ENCODE measurements at regions not wholly inside any gene's neighbourhood (a gene's known extent, or its start where the extent isn't known, plus 50 kb on each side); places are given as distances from the start of the nearest gene placed in this dataset.

GRCh38 chr6:3996349-3996748 is 82.6 kb downstream of the FAM217A start:
- H3K27ac ChIP-seq: no peak overlapping the region
- WGBS, 2 donors: 96% methylated on average over 4 of the region's 4 CpGs

DNA sequence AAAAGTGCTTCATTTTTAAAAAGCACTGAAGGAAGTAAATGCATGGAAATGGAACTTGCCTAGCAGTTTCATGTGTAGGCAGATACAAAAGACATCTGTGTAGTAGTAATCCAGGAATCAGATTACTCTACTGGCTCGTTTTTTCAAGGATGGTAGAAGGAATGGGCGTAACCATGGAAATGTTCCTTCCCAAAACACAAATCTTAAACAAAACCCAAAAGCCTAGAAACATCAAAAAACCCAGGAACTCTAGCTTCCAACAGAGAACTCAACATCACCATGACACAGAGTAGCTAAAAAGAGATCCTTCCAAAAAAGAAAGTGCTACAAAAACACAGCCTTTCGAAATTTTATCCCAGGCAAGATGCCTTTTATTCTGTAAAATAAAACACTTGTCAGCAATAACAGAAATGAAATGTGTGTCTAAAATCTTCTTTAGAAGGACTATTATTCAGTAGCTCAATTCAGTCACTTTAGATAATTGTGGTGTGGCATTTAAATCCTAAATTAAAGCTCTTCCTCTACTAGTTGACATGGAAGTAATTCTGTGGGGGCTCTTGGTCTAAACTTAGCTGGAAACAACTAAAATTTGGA is 81.7 kb downstream of the FAM217A start:
- intact Hi-C loops (cut with DNase I): loop anchor here in 2 of 3 donors (5.0 to 10.0 kb wide), 2 partner anchors 252 to 255 kb away; no protein-coding TSS in a partner anchor
- ATAC-seq: peak in 1 of 4 donors; percentile 18
- 76 to 80% methylated on average over 3 of the region's 3 CpGs for WGBS, 2 donors

More at GRCh38 chr6:3996349-3996748, 82.6 kb downstream of the FAM217A start:
- no peaks in the 10 kb centered on the region for H3K9me3 ChIP-seq
- intact Hi-C loops (cut with DNase I): loop anchor here in 2 of 3 donors (5.0 to 10.0 kb wide), 2 partner anchors 252 to 254 kb away; no protein-coding TSS in a partner anchor
- H3K27me3 ChIP-seq: no peaks in the 10 kb centered on the region
- ATAC-seq (no peak), DNase-seq (no peak), FAIRE-seq (no peak)
- H3K4me1 ChIP-seq: no peaks in the 10 kb centered on the region
- H3K36me3 ChIP-seq: no peaks in the 10 kb centered on the region
- TF ChIP-seq, protein P1, sequence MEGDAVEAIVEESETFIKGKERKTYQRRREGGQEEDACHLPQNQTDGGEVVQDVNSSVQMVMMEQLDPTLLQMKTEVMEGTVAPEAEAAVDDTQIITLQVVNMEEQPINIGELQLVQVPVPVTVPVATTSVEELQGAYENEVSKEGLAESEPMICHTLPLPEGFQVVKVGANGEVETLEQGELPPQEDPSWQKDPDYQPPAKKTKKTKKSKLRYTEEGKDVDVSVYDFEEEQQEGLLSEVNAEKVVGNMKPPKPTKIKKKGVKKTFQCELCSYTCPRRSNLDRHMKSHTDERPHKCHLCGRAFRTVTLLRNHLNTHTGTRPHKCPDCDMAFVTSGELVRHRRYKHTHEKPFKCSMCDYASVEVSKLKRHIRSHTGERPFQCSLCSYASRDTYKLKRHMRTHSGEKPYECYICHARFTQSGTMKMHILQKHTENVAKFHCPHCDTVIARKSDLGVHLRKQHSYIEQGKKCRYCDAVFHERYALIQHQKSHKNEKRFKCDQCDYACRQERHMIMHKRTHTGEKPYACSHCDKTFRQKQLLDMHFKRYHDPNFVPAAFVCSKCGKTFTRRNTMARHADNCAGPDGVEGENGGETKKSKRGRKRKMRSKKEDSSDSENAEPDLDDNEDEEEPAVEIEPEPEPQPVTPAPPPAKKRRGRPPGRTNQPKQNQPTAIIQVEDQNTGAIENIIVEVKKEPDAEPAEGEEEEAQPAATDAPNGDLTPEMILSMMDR (IDR thresholded peaks at IDR 0.05): no peak
- no peak overlapping the region for H3K4me3 ChIP-seq

GRCh38 chr6:3999800-4000661 is 78.9 kb downstream of the FAM217A start:
- H3K9me3 ChIP-seq: no peaks in the 10 kb centered on the region
- no peak for ATAC-seq
- no peaks in the 10 kb centered on the region for H3K27me3 ChIP-seq
- no peak overlapping the region for H3K4me3 ChIP-seq
- H3K27ac ChIP-seq: no peak overlapping the region
- intact Hi-C loops (cut with DNase I): loop anchor here (5.0 to 10.0 kb wide), 2 partner anchors 255 to 258 kb away; no protein-coding TSS in a partner anchor
- no peaks in the 10 kb centered on the region for H3K36me3 ChIP-seq
- WGBS, 2 donors: 81 to 89% methylated on average over 4 of the region's 4 CpGs
- TF ChIP-seq, protein P1 (IDR thresholded peaks at IDR 0.05): no peak
- H3K4me1 ChIP-seq: no peaks in the 10 kb centered on the region
- FAIRE-seq: no peak
- no peak for DNase-seq

More for the DNA sequence above, 81.7 kb downstream of the FAM217A start:
- TF ChIP-seq, protein P1 (IDR thresholded peaks at IDR 0.05): no peak
- H3K27ac ChIP-seq: no peak overlapping the region
- H3K4me1 ChIP-seq: no peaks in the 10 kb centered on the region
- H3K9me3 ChIP-seq: no peaks in the 10 kb centered on the region
- H3K36me3 ChIP-seq: no peaks in the 10 kb centered on the region
- no peak overlapping the region for H3K4me3 ChIP-seq
- H3K27me3 ChIP-seq: no peaks in the 10 kb centered on the region
- FAIRE-seq (no peak), DNase-seq (no peak)

DNA sequence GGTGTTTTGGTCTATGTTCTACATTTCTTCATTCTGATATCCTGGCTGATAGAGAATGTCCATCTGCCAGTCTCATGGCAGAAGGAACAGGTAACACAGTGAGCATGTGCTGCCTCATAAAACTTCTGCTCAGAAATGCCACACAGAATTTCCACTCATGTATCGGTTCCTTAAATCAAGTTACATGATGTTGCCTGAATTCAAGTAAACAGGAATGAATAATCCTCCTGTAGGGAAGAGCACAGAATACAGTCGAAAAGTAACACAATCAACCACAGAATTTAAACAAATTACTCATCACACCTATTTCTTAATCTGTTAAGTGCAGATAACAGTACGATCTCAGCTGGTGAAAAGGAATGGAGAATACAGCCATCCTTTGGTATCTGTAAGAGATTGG is 74.7 kb downstream of the FAM217A start:
- 82 to 88% methylated on average over 3 of the region's 3 CpGs for whole genome bisulfite sequencing, 2 donors
- intact Hi-C loops (cut with DNase I): loop anchor here in 1 of 3 donors (10.0 kb wide), 1 partner anchor 259 kb away; no protein-coding TSS in a partner anchor
- FAIRE-seq (no peak), ATAC-seq (no peak), DNase-seq (no peak)
- no peak overlapping the region for H3K27ac ChIP-seq
- H3K4me1 ChIP-seq: peaks cover 0 to 4% (median 0%) of the 10 kb centered on the region in 3 donors
- no peaks in the 10 kb centered on the region for H3K9me3 ChIP-seq
- H3K4me3 ChIP-seq: no peak overlapping the region
- no peaks in the 10 kb centered on the region for H3K36me3 ChIP-seq
- no peaks in the 10 kb centered on the region for H3K27me3 ChIP-seq
- TF ChIP-seq, protein P1 (IDR thresholded peaks at IDR 0.05): no peak
